ENCODE measurements at regions not wholly inside any gene's neighbourhood (a gene's known extent, or its start where the extent isn't known, plus 50 kb on each side); places are given as distances from the start of the nearest gene placed in this dataset.
A peak's percentile ranks its signal among the peaks of the same experiment; 100 is the strongest.

DNA sequence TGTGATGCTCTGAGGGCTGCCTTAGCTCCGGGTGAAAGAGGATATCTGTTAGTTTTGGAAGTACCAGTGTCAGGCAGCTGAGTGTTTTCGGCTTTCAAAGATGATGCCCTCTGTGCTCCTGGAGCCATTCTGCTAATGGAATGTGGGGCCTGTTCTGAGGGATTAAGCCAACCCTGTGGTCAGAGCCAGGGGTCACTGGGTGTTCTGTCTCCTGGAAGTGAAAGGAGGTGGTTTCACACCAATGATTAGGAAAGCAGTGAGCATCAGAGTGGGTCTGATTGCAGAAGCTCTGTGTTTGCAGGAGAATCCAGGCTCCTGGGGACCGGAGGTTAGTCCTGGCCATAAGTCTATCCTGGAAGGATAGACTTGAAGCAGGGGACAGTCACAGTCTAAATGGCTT is 94.6 kb downstream of the UQCRFS1 start:
- Histone ChIP-seq H3K9me3 (replicated peaks; ENCODE audit: low read length) (no peaks in the 10 kb centered on the region), H3K4me2 (ENCODE audit: low read length) (no peak overlapping the region), H3K4me1 (ENCODE audit: control insufficient read depth, insufficient read depth, low read length) (no peaks in the 10 kb centered on the region), H3K4me3 (ENCODE audit: low read length) (no peak overlapping the region), H3K36me3 (ENCODE audit: insufficient read depth, low read length) (no peaks in the 10 kb centered on the region), H3K9ac (ENCODE audit: low read depth, low read length) (no peak overlapping the region), H3K27me3 (ENCODE audit: control insufficient read depth, insufficient read depth, low read length) (no peaks in the 10 kb centered on the region)

DNA sequence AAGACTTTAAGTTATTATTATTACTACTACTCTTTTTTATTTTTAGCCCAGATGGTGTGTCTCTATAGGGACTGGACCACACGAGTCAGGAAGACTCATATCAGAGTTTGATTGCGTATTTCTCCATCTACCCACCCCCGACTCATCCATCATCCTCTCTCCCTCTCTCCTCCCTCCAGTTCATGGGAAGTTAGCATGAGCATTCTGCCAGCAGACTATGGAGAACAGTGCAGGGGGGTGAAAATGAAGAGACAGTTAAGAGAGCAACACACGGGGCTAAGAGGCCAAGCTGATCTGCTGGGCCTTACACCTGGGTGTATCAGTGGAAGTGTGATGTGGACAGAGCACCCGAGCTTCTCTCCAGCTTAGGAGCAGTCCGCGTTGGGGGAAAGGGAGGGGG is 95.0 kb downstream of the UQCRFS1 start:
- Histone ChIP-seq H3K9me3 (replicated peaks; ENCODE audit: low read length) (no peaks in the 10 kb centered on the region), H3K4me3 (ENCODE audit: low read length) (no peak overlapping the region), H3K9ac (ENCODE audit: low read depth, low read length) (no peak overlapping the region), H3K4me2 (ENCODE audit: low read length) (no peak overlapping the region), H3K4me1 (ENCODE audit: control insufficient read depth, insufficient read depth, low read length) (no peaks in the 10 kb centered on the region), H3K27me3 (ENCODE audit: control insufficient read depth, insufficient read depth, low read length) (no peaks in the 10 kb centered on the region), H3K36me3 (ENCODE audit: insufficient read depth, low read length) (no peaks in the 10 kb centered on the region)

DNA sequence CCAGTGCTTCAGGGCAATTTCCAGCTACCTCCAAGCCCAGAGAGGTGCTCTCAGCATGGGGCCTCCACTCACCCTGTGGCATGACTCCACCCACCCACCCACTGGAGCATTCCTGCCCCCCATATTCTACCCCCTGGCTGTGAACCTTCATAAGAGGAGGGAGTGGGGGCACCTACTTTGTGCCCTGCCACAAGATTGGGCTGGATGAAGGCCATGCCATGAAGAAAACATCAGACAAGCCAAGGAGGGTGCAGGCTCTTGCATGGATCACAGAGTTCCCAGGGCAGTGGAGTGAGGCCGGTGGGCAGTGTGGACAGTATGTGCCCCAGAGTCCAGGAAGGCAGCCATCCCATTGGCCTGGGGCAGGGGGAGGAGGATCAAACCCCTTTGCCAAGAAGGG is 97.8 kb downstream of the UQCRFS1 start:
- Histone ChIP-seq H3K27me3 (ENCODE audit: control insufficient read depth, insufficient read depth, low read length) (peaks cover 18% of the 10 kb centered on the region), H3K4me3 (ENCODE audit: low read length) (no peak overlapping the region), H3K4me2 (ENCODE audit: low read length) (no peak overlapping the region), H3K36me3 (ENCODE audit: insufficient read depth, low read length) (no peaks in the 10 kb centered on the region), H3K9ac (ENCODE audit: low read depth, low read length) (no peak overlapping the region), H3K9me3 (replicated peaks; ENCODE audit: low read length) (no peaks in the 10 kb centered on the region), H3K4me1 (ENCODE audit: control insufficient read depth, insufficient read depth, low read length) (no peaks in the 10 kb centered on the region)

GRCh38 chr19:29113838-29114237 is 99.1 kb downstream of the UQCRFS1 start:
- Histone ChIP-seq H3K27me3 (ENCODE audit: control insufficient read depth, insufficient read depth, low read length) (peaks cover 31% of the 10 kb centered on the region), H3K4me1 (ENCODE audit: control insufficient read depth, insufficient read depth, low read length) (no peaks in the 10 kb centered on the region), H3K36me3 (ENCODE audit: insufficient read depth, low read length) (no peaks in the 10 kb centered on the region), H3K4me3 (ENCODE audit: low read length) (no peak overlapping the region), H3K4me2 (ENCODE audit: low read length) (no peak overlapping the region), H3K9me3 (replicated peaks; ENCODE audit: low read length) (no peaks in the 10 kb centered on the region), H3K9ac (ENCODE audit: low read depth, low read length) (no peak overlapping the region)

DNA sequence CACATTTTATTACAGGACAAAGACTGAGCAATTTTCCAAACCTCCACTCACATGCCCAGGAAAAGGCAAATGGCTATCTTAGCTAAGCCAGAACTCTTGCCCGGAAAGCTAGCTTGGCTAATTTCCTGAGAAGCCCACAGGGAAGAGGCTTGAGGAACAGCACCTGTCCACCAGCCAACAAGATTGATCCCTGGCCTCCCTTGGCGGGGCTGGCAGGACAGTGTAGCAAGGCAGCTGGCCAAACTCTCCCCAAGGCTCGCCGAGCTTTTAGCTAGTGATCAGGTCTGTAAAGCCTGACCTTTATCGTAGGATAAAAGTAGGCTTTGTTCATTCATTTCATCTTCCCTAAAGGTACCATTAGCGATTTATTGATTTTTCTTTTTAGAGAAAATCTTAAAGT is 101.4 kb downstream of the UQCRFS1 start:
- Histone ChIP-seq H3K4me1 (ENCODE audit: control insufficient read depth, insufficient read depth, low read length) (no peaks in the 10 kb centered on the region), H3K4me2 (ENCODE audit: low read length) (no peak overlapping the region), H3K9ac (ENCODE audit: low read depth, low read length) (no peak overlapping the region), H3K27me3 (ENCODE audit: control insufficient read depth, insufficient read depth, low read length) (peaks cover 36% of the 10 kb centered on the region), H3K36me3 (ENCODE audit: insufficient read depth, low read length) (no peaks in the 10 kb centered on the region), H3K9me3 (replicated peaks; ENCODE audit: low read length) (no peaks in the 10 kb centered on the region), H3K4me3 (ENCODE audit: low read length) (no peak overlapping the region)

DNA sequence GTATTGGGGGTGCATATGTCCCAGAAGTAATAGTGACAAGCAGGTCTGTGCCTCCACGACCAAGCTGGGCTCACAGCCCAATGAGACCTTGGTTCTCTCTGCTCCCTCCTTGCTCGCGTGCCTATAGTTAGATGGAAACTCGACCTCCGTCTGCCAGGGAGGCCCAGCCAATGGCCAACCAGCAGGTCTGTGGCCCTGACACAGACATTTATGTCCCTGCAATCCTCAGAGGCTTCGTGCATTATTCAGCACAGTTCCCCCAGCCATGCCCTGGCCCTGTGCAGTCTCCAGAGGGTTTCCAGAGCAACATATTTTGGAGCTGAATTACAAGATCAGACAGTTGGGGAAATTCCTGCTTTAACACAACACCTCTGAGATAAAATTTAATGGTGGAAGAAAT is 105.1 kb downstream of the UQCRFS1 start:
- Histone ChIP-seq H3K4me1 (ENCODE audit: control insufficient read depth, insufficient read depth, low read length) (no peaks in the 10 kb centered on the region), H3K27me3 (ENCODE audit: control insufficient read depth, insufficient read depth, low read length) (peaks cover 36% of the 10 kb centered on the region), H3K36me3 (ENCODE audit: insufficient read depth, low read length) (no peaks in the 10 kb centered on the region), H3K4me2 (ENCODE audit: low read length) (no peak overlapping the region), H3K4me3 (ENCODE audit: low read length) (no peak overlapping the region), H3K9ac (ENCODE audit: low read depth, low read length) (no peak overlapping the region), H3K9me3 (replicated peaks; ENCODE audit: low read length) (no peaks in the 10 kb centered on the region)

DNA sequence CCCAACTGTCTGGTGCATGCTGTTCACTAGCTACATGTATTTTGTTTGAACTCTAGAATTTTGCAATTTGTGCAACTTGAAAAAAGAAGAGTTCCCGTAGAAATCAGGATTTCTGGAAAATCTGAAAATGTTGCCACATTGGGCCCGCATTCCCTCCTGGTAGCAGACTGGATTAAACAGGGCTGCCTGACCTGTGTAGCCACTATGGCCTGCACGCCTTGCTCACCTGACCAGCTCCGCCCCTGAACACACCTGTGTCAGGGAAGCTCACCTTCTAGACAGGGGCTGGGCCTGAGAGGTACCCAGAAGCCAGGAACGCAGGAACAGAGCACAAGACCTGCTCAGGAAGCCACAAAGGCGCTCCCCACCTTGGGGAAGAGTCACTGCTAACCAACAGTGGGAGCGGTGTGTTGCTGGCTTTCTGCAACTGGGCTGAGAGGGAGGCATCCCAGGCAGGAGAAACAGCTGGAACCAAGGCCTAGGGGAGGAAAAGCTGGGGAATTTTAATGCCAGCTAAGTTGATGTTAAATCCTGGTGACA is 106.5 kb downstream of the UQCRFS1 start:
- Histone ChIP-seq H3K4me2 (ENCODE audit: low read length) (no peak overlapping the region), H3K9ac (ENCODE audit: low read depth, low read length) (no peak overlapping the region), H3K4me3 (ENCODE audit: low read length) (no peak overlapping the region), H3K36me3 (ENCODE audit: insufficient read depth, low read length) (no peaks in the 10 kb centered on the region), H3K4me1 (ENCODE audit: control insufficient read depth, insufficient read depth, low read length) (no peaks in the 10 kb centered on the region), H3K27me3 (ENCODE audit: control insufficient read depth, insufficient read depth, low read length) (peaks cover 27% of the 10 kb centered on the region), H3K9me3 (replicated peaks; ENCODE audit: low read length) (no peaks in the 10 kb centered on the region)

DNA sequence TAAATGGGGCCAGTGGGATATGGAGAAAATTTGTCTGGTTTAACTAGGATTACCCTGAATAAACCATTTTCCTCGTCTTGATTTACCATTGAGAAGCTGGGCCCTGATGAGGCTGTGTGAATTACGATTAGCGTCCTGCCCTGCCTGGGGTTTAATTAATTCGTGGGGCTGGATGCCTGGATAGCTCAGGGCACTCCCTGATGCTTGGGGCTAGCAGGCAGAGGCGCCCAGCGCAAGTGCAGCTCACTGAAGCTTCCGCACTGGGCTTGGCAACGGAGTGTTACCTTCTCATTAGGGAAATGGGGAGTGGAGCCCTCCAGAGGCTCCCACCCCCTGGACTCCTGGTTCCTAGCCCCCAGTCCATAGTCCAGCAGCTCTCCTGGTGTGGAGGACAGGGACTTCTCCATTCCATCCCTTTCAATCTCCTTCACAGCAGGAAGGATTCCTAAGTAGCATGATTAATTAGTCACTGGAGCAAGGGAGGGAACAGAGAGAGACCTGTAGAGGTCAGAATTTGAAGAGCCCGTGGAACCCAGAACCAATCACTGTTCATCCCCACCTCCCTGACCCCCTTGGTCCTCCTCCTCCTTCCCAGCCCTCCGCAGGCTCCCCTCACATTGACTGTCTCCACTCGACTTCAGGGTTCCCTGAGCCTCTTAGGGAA is 107.2 kb downstream of the UQCRFS1 start:
- Histone ChIP-seq H3K9ac (ENCODE audit: low read depth, low read length) (no peak overlapping the region), H3K4me1 (ENCODE audit: control insufficient read depth, insufficient read depth, low read length) (no peaks in the 10 kb centered on the region), H3K27me3 (ENCODE audit: control insufficient read depth, insufficient read depth, low read length) (peaks cover 23% of the 10 kb centered on the region), H3K9me3 (replicated peaks; ENCODE audit: low read length) (no peaks in the 10 kb centered on the region), H3K4me3 (ENCODE audit: low read length) (no peak overlapping the region), H3K4me2 (ENCODE audit: low read length) (no peak overlapping the region), H3K36me3 (ENCODE audit: insufficient read depth, low read length) (no peaks in the 10 kb centered on the region)

DNA sequence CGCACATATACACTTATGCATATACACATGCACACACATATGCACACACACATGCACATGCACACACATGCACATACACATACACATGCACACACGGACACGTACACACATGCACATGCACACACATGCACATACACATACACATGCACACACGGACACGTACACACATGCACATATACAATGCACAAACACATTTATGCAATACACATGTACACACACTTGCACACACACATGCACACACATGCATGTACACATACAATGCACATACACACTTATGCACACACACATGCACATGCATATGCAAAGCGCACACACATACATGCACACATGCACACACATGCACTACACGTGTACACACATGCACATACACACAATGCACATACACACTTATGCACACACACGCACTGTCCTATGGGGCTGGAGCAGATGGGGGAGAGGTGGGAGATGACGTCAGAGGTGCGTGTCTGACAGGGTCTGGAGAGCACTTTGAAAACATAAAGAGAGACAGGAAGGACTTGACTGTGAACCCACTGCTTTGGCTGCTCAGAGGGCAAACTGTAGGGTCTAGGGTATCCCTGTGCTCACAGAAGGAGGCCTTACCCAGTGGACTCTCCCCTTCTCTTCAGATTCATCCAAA is 108.2 kb downstream of the UQCRFS1 start:
- no peaks in the 10 kb centered on the region for H3K36me3 ChIP-seq (ENCODE audit: insufficient read depth, low read length)
- no peak overlapping the region for H3K4me3 ChIP-seq (ENCODE audit: low read length)
- no peak overlapping the region for H3K9ac ChIP-seq (ENCODE audit: low read depth, low read length)
- peaks cover 14% of the 10 kb centered on the region for H3K27me3 ChIP-seq (ENCODE audit: control insufficient read depth, insufficient read depth, low read length)
- H3K9me3 ChIP-seq (replicated peaks; ENCODE audit: low read length): no peaks in the 10 kb centered on the region
- peaks cover 2% of the 10 kb centered on the region for H3K4me1 ChIP-seq (ENCODE audit: control insufficient read depth, insufficient read depth, low read length)
- no peak overlapping the region for H3K4me2 ChIP-seq (ENCODE audit: low read length)

- Histone ChIP-seq H3K9ac (ENCODE audit: low read depth, low read length) (peak overlapping the region; percentile 34), H3K36me3 (ENCODE audit: insufficient read depth, low read length) (no peaks in the 10 kb centered on the region), H3K9me3 (replicated peaks; ENCODE audit: low read length) (no peaks in the 10 kb centered on the region), H3K27me3 (ENCODE audit: control insufficient read depth, insufficient read depth, low read length) (no peaks in the 10 kb centered on the region), H3K4me1 (ENCODE audit: control insufficient read depth, insufficient read depth, low read length) (peaks cover 20% of the 10 kb centered on the region), H3K4me3 (ENCODE audit: low read length) (peak overlapping the region; percentile 35), H3K4me2 (ENCODE audit: low read length) (peak overlapping the region; percentile 75)
Measured at GRCh38 chr19:29098863-29099481, 114.0 kb downstream of the UQCRFS1 start.

DNA sequence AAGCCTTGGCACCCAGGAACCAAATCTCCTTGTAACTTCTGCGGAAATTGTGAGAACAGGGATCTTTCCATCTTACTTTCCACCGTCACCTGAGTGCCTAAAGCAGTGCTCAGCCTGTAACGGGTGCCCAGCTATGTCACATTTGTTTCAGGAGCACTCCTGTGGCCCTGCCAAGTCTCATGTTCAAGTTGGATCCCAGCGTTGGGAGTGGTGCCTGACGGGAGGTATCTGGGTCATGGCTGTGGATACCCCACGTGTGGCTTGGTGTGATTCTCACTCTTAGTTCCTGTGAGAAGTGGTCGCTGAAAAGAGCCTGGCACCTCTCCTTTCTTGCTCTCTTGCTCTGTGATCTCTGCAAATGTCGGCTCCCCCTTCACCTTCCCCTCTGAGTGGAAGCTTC is 114.9 kb downstream of the UQCRFS1 start:
- H3K36me3 ChIP-seq (ENCODE audit: insufficient read depth, low read length): no peaks in the 10 kb centered on the region
- peak overlapping the region; percentile 35 for H3K4me3 ChIP-seq (ENCODE audit: low read length)
- peak overlapping the region; percentile 75 for H3K4me2 ChIP-seq (ENCODE audit: low read length)

More for the DNA sequence above, 114.9 kb downstream of the UQCRFS1 start:
- no peaks in the 10 kb centered on the region for H3K27me3 ChIP-seq (ENCODE audit: control insufficient read depth, insufficient read depth, low read length)
- peaks cover 20% of the 10 kb centered on the region for H3K4me1 ChIP-seq (ENCODE audit: control insufficient read depth, insufficient read depth, low read length)
- H3K9me3 ChIP-seq (replicated peaks; ENCODE audit: low read length): no peaks in the 10 kb centered on the region
- no peak overlapping the region for H3K9ac ChIP-seq (ENCODE audit: low read depth, low read length)
